ENCODE measurements at regions not wholly inside any gene's neighbourhood (a gene's known extent, or its start where the extent isn't known, plus 50 kb on each side); places are given as distances from the start of the nearest gene placed in this dataset.
"Not testable (repeated sequence)": the region's sequence is repeated elsewhere in the genome, so short reads cannot be mapped to it uniquely, and the experiment has no call there.

GRCh38 chr21:6428498-6429092, 4092.8 kb upstream of the TPTE start:
- not testable (repeated sequence) for DNase-seq (ENCODE audit: low spot score)

GRCh38 chr21:6429924-6430323, 4091.5 kb upstream of the TPTE start:
- DNase-seq (ENCODE audit: low spot score) = not testable (repeated sequence)

DNA sequence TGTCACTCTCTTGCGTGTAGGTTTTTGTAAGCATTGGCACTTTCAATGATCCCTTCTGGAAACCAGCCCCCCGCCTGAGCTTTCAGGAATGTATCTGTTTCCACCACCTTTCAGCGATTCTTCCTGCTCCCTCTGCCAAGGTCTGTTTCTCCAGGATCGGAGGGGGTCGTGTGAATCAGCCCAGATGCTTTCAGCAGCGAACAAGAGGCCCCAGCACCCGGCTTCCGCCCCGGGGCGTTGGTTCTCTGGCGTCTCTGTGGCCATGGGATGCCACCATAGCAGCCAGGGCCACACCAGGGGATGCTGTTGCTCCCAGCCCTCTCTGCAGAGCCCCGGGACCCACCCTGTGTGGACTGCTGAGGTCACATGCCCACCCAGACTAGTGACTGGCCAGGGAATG, 4088.2 kb upstream of the TPTE start:
- DNase-seq (ENCODE audit: low spot score) = not testable (repeated sequence)

DNA sequence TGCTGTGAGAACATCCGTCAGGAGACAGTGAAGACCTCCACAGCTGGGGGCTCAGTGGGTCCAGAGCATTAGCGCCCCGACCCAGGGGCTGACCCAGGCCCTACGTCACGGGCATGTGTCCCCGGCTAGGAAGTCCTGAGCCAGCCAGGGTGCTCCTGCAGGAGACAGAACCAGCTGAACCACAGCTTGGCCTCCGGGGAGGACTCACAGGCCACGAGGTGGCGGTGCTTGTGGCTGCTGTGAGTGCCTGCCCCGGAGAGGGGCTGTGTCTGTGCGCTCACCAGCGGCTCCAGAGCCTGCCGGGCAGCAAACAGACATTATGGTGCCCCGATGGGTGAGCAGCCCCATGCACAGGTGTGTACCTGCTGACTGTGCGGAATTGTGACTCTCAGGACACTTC, 4085.2 kb upstream of the TPTE start:
- DNase-seq (ENCODE audit: low spot score) = not testable (repeated sequence)

GRCh38 chr21:6436971-6437833, 4084.2 kb upstream of the TPTE start:
- not testable (repeated sequence) for DNase-seq (ENCODE audit: low spot score)

DNA sequence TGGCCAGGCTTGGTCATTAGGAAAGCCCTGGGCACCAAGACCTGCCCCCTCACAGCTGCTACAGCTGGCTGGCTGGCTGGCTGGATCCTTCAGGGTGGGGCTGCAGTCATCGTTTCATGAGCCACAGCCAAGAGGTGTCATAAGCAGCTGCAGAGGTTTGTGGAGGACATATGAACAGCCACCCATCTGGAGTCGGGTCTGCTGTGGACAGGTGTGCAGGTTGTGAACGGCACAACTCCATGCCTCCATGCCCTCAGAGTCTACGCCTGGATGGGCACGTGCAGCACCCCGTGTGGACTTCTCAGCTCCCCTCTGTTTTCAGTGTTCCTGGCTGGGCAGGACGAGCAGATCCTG, 4083.6 kb upstream of the TPTE start:
- peak; percentile 5 for DNase-seq (ENCODE audit: low spot score)

- not testable (repeated sequence) for DNase-seq (ENCODE audit: low spot score)
These were observed 4082.3 kb upstream of the TPTE start for GRCh38 chr21:6439058-6439457.

- DNase-seq (ENCODE audit: low spot score) = not testable (repeated sequence)
These were observed 4066.6 kb upstream of the TPTE start for GRCh38 chr21:6454648-6455340.

DNA sequence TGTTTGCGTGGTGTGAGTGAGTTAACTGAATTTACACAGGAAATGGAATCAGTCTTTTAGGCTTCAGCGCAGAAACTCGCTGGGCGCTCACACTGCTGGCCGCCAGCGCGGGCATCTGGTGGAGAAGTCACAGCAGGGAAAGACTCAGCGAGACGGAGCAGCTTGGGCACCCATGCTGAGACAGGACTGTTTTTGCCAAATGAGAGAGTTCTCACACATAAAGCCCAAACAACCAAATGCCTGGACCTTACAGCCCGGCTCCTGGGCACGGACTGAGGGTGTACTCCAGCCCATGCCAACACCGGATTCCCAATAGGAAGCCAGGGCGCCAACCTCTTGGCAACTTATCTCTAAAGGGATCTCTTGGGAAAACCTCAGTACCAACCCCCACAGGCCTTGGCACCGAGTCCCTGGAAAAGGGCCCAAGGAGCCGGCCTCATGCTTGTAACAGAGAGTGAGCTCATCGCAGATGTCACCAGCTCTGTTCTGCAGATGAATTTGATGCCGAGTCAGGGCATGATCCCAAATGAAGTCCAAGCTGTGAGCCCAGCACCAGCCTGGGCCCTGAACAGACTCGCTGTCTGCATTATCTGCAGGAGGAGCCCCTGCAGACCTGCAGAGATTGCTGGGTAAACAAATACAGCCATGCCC, 4065.2 kb upstream of the TPTE start:
- not testable (repeated sequence) for DNase-seq (ENCODE audit: low spot score)

DNA sequence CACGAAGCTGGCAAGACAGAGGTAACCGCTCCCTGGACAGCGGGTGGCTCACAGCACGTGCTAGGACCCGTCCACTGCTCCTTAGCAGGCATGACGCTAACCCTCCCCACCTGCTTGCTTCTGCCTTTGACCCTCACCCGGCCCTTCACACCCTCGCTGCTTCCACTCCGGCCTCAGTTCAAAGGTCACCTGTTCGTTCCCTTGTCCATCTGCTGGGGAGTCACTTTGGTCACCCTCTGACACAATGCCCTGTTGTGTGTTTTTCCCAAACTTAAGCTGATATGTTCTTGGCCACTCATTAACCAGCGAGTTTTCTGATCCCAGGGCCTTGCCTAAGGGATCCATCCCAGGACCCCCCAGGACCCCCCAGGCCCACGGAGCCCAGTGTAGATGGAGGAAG, 4061.6 kb upstream of the TPTE start:
- not testable (repeated sequence) for DNase-seq (ENCODE audit: low spot score)

GRCh38 chr21:6461358-6461757, 4060.0 kb upstream of the TPTE start:
- not testable (repeated sequence) for DNase-seq (ENCODE audit: low spot score)

GRCh38 chr21:6464419-6464818, 4057.0 kb upstream of the TPTE start:
- not testable (repeated sequence) for DNase-seq (ENCODE audit: low spot score)

DNA sequence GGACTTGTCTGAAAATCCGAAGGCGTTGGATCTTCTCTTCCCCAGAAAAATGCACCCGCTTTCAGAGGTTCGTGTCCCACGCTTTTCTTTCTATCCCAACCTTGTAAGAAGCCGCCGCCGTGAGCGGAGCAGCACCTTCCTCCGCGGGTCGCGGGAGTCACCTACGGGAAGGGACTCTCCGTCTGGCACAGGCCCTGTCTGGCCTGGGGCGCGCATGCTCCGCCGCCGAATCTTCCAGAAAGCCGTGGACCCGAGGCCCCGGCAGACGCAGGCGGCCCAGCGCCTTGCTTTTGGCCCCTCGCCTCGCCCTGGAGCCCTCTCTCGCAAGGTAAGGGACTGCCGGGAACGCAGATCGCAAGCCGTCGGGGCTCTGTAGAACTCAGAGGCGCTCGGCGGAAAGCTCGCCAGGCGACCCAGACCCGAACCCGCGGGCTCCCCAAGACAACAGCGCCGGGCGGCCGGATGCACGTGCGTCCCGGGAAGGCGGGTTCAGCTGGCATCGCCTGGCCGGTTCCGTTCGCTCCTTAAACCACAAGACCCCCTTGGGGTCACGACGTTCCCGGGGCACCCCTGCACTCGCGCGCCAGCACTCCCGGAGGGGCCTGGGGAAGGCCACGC, 4055.2 kb upstream of the TPTE start:
- DNase-seq (ENCODE audit: low spot score) = not testable (repeated sequence)

DNA sequence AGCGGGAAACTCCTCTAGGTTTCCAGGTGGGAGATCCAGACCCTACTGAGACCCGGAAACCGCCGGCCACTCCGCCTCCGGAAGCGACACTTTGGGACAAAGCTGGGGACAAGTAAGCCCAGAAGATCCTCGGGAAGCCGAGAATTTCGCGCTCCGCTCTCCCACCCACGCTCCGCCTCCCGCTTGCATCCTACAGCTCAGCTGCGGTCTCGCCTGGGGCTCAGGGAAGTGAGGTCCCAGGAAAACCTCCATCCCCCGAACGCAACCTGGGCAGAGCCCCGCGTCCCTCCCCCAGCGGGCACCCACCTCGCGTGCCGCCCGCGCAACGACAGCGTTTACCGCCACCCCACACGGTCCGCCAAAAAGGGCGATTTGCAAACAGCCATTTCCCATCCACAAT, 4054.7 kb upstream of the TPTE start:
- not testable (repeated sequence) for DNase-seq (ENCODE audit: low spot score)

- DNase-seq (ENCODE audit: low spot score) = not testable (repeated sequence)
These were observed 4054.1 kb upstream of the TPTE start for GRCh38 chr21:6467189-6467774.

GRCh38 chr21:6467907-6468306, 4053.5 kb upstream of the TPTE start:
- DNase-seq (ENCODE audit: low spot score) = not testable (repeated sequence)

- DNase-seq (ENCODE audit: low spot score) = not testable (repeated sequence)
These were observed 4053.0 kb upstream of the TPTE start for GRCh38 chr21:6468331-6468860.

GRCh38 chr21:6474250-6474968, 4047.0 kb upstream of the TPTE start:
- not testable (repeated sequence) for DNase-seq (ENCODE audit: low spot score)

- DNase-seq (ENCODE audit: low spot score) = not testable (repeated sequence)
These were observed 4040.3 kb upstream of the TPTE start for GRCh38 chr21:6481116-6481515.

DNA sequence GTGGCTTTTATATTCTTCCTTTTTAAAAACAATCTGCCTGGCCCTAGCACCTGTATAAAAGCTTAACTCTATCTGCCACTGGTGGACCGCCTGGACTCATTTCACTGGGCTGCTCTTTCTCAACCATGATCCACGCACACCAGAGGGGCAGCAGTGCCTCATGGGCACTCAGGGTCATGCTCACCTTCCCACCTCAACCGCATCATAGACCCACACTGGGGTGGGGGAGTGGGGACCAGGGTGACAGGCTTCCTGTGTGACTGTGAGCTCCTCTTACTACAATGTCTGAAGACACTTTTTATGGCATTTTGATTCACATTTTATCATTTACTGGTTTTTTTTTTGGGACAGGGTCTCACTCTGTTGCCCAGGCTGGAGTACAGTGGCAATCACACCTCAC, 4038.8 kb upstream of the TPTE start:
- not testable (repeated sequence) for DNase-seq (ENCODE audit: low spot score)

All from NAMALWA (cell line).